Retinal pigment epithelial cell (primary cell): ENCODE measurements at regions not wholly inside any gene's neighbourhood (a gene's known extent, or its start where the extent isn't known, plus 50 kb on each side); places are given as distances from the start of the nearest gene placed in this dataset.
A peak's percentile ranks its signal among the peaks of the same experiment; 100 is the strongest.

Source experiments
- DNase-seq: peaks from one replicate; pipeline ENCODE4 v3.0.0-alpha.2; 2010; ENCODE audit warnings: low read depth
- H3K4me3 ChIP-seq: 2 replicates; pipeline ENCODE4 v1.5.1; 2011; ENCODE audit warnings: mild to moderate bottlenecking, low read length, control low read depth, moderate library complexity
- CTCF ChIP-seq: conservative IDR thresholded peaks from 2 replicates; pipeline ENCODE4 v1.5.1; 2011; ENCODE audit warnings: low read depth, low read length, control low read depth, inconsistent platforms

GRCh38 chr15:92224843-92225242, 168.8 kb upstream of the ST8SIA2 start:
- TF ChIP-seq CTCF: no peak
- H3K4me3 ChIP-seq: no peak overlapping the region
- no peak for DNase-seq

GRCh38 chr15:92226020-92226612, 167.6 kb upstream of the ST8SIA2 start:
- DNase-seq: no peak
- TF ChIP-seq CTCF: peak; percentile 67

GRCh38 chr15:92228830-92229229, 164.9 kb upstream of the ST8SIA2 start:
- no peak for TF ChIP-seq CTCF
- no peak for DNase-seq
- no peak overlapping the region for H3K4me3 ChIP-seq

More at GRCh38 chr15:92226020-92226612, 167.6 kb upstream of the ST8SIA2 start:
- H3K4me3 ChIP-seq: no peak overlapping the region

- no peak for TF ChIP-seq CTCF
- no peak overlapping the region for H3K4me3 ChIP-seq
Observed at GRCh38 chr15:92231461-92231860, 162.2 kb upstream of the ST8SIA2 start.

GRCh38 chr15:92232317-92232716, 161.4 kb upstream of the ST8SIA2 start:
- no peak for TF ChIP-seq CTCF
- no peak for DNase-seq
- H3K4me3 ChIP-seq: no peak overlapping the region

More at GRCh38 chr15:92231461-92231860, 162.2 kb upstream of the ST8SIA2 start:
- no peak for DNase-seq

GRCh38 chr15:92232876-92233275, 160.8 kb upstream of the ST8SIA2 start:
- DNase-seq: no peak
- TF ChIP-seq CTCF: no peak
- H3K4me3 ChIP-seq: no peak overlapping the region

- no peak overlapping the region for H3K4me3 ChIP-seq
- no peak for TF ChIP-seq CTCF
- no peak for DNase-seq
Observed at GRCh38 chr15:92243227-92243626, 150.5 kb upstream of the ST8SIA2 start.
